ENCODE measurements at regions not wholly inside any gene's neighbourhood (a gene's known extent, or its start where the extent isn't known, plus 50 kb on each side); places are given as distances from the start of the nearest gene placed in this dataset.

- CTCF ChIA-PET, result no interaction called here
- Mint-ChIP-seq H3K4me3 (ENCODE audit: low read depth, unreplicated experiment) (no peak overlapping the region), H3K9me3 (ENCODE audit: low read depth, unreplicated experiment) (no peaks in the 10 kb centered on the region), H3K36me3 (ENCODE audit: insufficient read depth, unreplicated experiment) (peaks cover 7% of the 10 kb centered on the region), H3K4me1 (ENCODE audit: low read depth, unreplicated experiment) (peaks cover 15% of the 10 kb centered on the region), H3K27me3 (ENCODE audit: unreplicated experiment) (no peaks in the 10 kb centered on the region), H3K27ac (ENCODE audit: unreplicated experiment) (no peak overlapping the region)
- intact Hi-C loops (cut with micrococcal nuclease; ENCODE audit: unreplicated experiment), result no loop called here
- DNase-seq, result no peak
- BruUV-seq (replicated peaks), result no TSS peak
- no peak for TF ChIP-seq CTCF (IDR thresholded peaks at IDR 0.05; ENCODE audit: unreplicated experiment)
These were observed 113.5 kb downstream of the NAA11 start for GRCh38 chr4:79212311-79212710.

- Mint-ChIP-seq H3K4me1 (ENCODE audit: low read depth, unreplicated experiment) (peaks cover 15% of the 10 kb centered on the region), H3K27me3 (ENCODE audit: unreplicated experiment) (no peaks in the 10 kb centered on the region), H3K36me3 (ENCODE audit: insufficient read depth, unreplicated experiment) (peaks cover 7% of the 10 kb centered on the region), H3K27ac (ENCODE audit: unreplicated experiment) (no peak overlapping the region), H3K9me3 (ENCODE audit: low read depth, unreplicated experiment) (no peaks in the 10 kb centered on the region), H3K4me3 (ENCODE audit: low read depth, unreplicated experiment) (no peak overlapping the region)
- intact Hi-C loops (cut with micrococcal nuclease; ENCODE audit: unreplicated experiment), result no loop called here
- no TSS peak for BruUV-seq (replicated peaks)
- no peak for TF ChIP-seq CTCF (IDR thresholded peaks at IDR 0.05; ENCODE audit: unreplicated experiment)
- no peak for DNase-seq
- CTCF ChIA-PET, result no interaction called here
These were observed 114.4 kb downstream of the NAA11 start for GRCh38 chr4:79211490-79211889.

GRCh38 chr4:79210636-79211049, 115.2 kb downstream of the NAA11 start:
- Mint-ChIP-seq H3K9me3 (ENCODE audit: low read depth, unreplicated experiment) (peaks cover 3% of the 10 kb centered on the region), H3K27me3 (ENCODE audit: unreplicated experiment) (no peaks in the 10 kb centered on the region), H3K4me3 (ENCODE audit: low read depth, unreplicated experiment) (no peak overlapping the region), H3K4me1 (ENCODE audit: low read depth, unreplicated experiment) (peaks cover 15% of the 10 kb centered on the region), H3K27ac (ENCODE audit: unreplicated experiment) (no peak overlapping the region), H3K36me3 (ENCODE audit: insufficient read depth, unreplicated experiment) (peaks cover 7% of the 10 kb centered on the region)
- BruUV-seq (replicated peaks), result no TSS peak
- CTCF ChIA-PET, result interaction anchor here (0.6 to 1.0 kb wide), 2 partner anchors 9 to 25 kb away, joined by 3 to 4 read pairs; no protein-coding TSS in a partner anchor
- DNase-seq, result no peak
- no peak for TF ChIP-seq CTCF (IDR thresholded peaks at IDR 0.05; ENCODE audit: unreplicated experiment)
- intact Hi-C loops (cut with micrococcal nuclease; ENCODE audit: unreplicated experiment), result no loop called here

- peaks cover 7% of the 10 kb centered on the region for H3K36me3 Mint-ChIP-seq (ENCODE audit: insufficient read depth, unreplicated experiment)
- H3K4me1 Mint-ChIP-seq (ENCODE audit: low read depth, unreplicated experiment), result peaks cover 15% of the 10 kb centered on the region
- BruUV-seq (replicated peaks), result no TSS peak
- TF ChIP-seq CTCF (IDR thresholded peaks at IDR 0.05; ENCODE audit: unreplicated experiment), result no peak
- peak overlapping the region; percentile 74 for H3K27ac Mint-ChIP-seq (ENCODE audit: unreplicated experiment)
- peaks cover 3% of the 10 kb centered on the region for H3K9me3 Mint-ChIP-seq (ENCODE audit: low read depth, unreplicated experiment)
- no peaks in the 10 kb centered on the region for H3K27me3 Mint-ChIP-seq (ENCODE audit: unreplicated experiment)
- CTCF ChIA-PET, result interaction anchor here (0.6 to 1.0 kb wide), 2 partner anchors 9 to 26 kb away, joined by 3 to 4 read pairs; no protein-coding TSS in a partner anchor
- peak; percentile 46 for DNase-seq
- intact Hi-C loops (cut with micrococcal nuclease; ENCODE audit: unreplicated experiment), result no loop called here
- no peak overlapping the region for H3K4me3 Mint-ChIP-seq (ENCODE audit: low read depth, unreplicated experiment)
These were observed 115.8 kb downstream of the NAA11 start for GRCh38 chr4:79209822-79210635.

All from Calu3 (cell line).